ENCODE measurements at regions not wholly inside any gene's neighbourhood (a gene's known extent, or its start where the extent isn't known, plus 50 kb on each side); places are given as distances from the start of the nearest gene placed in this dataset.

DNA sequence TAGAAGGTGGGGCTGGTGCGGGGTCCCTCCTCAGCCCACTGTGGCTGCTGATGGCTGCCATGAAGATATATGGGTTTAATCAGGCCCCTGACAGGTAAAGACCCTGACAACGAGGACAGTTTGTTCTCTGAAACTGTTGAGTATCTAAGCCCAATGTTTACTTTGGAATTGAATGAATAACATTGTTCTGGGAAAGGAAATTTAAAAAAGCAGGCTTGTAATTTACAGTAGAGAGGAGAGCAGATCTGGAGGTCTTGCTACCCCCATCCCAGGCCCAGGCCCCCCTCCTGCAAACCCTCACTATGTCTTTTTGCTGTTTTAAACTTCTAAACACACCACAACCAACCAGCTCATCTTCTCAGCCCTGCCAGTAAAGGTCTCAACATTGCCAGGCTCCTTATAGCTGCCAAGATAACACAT is 171.3 kb downstream of the CDC5L start:
- CTCF ChIA-PET, result no interaction called here
- no peak for ATAC-seq

DNA sequence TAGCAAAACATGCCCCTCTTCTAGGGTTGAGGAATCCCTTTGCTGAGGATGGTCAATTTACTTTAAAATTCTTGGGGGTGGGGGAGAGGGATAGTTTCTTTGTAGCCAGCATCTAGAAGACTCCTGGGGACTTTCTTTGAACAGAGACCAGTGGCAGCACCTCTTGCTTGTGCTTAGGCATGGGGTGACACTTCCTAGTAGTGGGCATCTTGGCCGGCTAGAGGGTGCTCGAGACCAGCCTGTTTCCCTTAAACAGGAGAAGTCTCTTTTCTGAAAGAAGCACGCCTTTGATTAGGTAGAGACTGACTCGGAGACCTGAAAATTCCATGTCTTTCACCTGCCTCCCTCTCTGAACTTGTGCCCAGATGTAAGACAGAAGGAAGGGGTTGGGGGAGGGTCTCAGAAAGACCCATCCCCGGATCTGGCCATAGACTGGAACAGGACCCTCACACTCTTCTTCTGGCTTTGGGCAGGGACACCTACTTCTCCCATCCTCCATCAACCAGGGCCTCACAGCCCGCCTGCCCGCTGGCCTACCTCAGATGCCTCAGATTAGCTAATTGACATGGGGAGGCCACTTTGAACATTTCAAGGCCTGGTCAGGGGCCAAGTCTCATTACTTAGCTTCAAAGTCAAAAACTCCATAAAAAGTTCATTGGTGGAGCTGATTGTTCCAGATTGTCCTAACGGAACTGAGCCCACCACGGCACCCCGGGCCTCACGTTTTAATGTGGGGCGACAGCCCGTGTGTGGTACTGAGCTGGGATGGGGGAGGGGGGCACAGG is 172.2 kb downstream of the CDC5L start:
- H3K27ac Mint-ChIP-seq, result no peak overlapping the region
- intact Hi-C loops (cut with micrococcal nuclease), result no loop called here

More for the DNA sequence above, 171.3 kb downstream of the CDC5L start:
- POLR2A ChIA-PET, result no interaction called here
- no peak overlapping the region for H3K4me3 Mint-ChIP-seq
- H3K27me3 ChIP-seq (ENCODE audit: control insufficient read depth in 2 of 2, insufficient read depth in 2 of 2, low read length in 2 of 2), result no peaks in the 10 kb centered on the region
- H3K27ac ChIP-seq (ENCODE audit: low read depth, low read length), result no peak overlapping the region
- H3K27me3 Mint-ChIP-seq, result peaks cover 20 to 42% (median 39%) of the 10 kb centered on the region in 5 donors
- H3K4me1 ChIP-seq (ENCODE audit: control insufficient read depth in 2 of 2, insufficient read depth in 2 of 2, low read length in 2 of 2), result no peaks in the 10 kb centered on the region
- peaks cover 6 to 18% (median 11%) of the 10 kb centered on the region in 7 donors for H3K4me1 Mint-ChIP-seq
- H3K4me3 ChIP-seq (ENCODE audit: low read length), result no peak overlapping the region
- H3K9me3 Mint-ChIP-seq, result no peaks in the 10 kb centered on the region
- H3K36me3 Mint-ChIP-seq, result peaks cover 0 to 4% (median 0%) of the 10 kb centered on the region in 5 donors
- intact Hi-C loops (cut with micrococcal nuclease), result no loop called here
- H3K36me3 ChIP-seq (ENCODE audit: control insufficient read depth in 2 of 3, insufficient read depth in 3 of 3, low read length in 3 of 3), result no peaks in the 10 kb centered on the region
- DNase-seq, result no peak
- H3K9me3 ChIP-seq (ENCODE audit: control insufficient read depth in 2 of 3, low read length in 3 of 3), result no peaks in the 10 kb centered on the region
- no peak overlapping the region for H3K27ac Mint-ChIP-seq

DNA sequence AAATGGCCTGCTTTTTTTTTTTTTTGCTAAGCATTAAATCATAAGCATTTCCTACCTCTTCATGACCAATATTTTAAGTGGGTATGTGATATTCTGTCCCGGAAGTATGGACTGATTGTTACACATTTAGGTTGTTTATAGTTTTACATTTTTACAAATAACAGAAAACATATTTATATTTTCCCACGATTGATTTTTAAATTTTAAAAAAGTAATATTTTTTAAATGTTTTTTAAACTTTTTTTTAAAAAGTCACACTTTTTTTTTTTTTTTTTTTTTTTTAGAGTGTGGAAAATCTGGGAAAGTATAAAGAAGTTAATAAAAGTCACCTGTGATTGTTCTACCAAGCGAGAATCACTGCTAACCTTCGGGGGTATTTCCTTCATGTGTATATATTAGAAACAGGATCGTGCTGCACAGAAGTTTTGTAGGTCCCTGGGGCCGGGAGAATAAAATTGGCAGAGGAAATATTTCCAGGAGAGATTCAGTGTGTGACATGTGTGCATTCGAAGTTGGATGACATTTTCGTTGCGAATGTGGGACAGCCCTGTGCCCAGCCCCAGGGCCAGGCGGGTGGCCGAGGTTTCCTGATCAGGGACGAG is 173.1 kb downstream of the CDC5L start:
- no peak overlapping the region for H3K4me3 ChIP-seq (ENCODE audit: low read length)

More for the DNA sequence above, 172.2 kb downstream of the CDC5L start:
- H3K4me1 Mint-ChIP-seq, result peaks cover 6 to 18% (median 11%) of the 10 kb centered on the region in 7 donors
- Histone ChIP-seq H3K4me1 (ENCODE audit: control insufficient read depth in 2 of 2, insufficient read depth in 2 of 2, low read length in 2 of 2) (no peaks in the 10 kb centered on the region), H3K36me3 (ENCODE audit: control insufficient read depth in 2 of 3, insufficient read depth in 3 of 3, low read length in 3 of 3) (no peaks in the 10 kb centered on the region), H3K27me3 (ENCODE audit: control insufficient read depth in 2 of 2, insufficient read depth in 2 of 2, low read length in 2 of 2) (no peaks in the 10 kb centered on the region), H3K9me3 (ENCODE audit: control insufficient read depth in 2 of 3, low read length in 3 of 3) (no peaks in the 10 kb centered on the region), H3K4me3 (ENCODE audit: low read length) (no peak overlapping the region), H3K27ac (ENCODE audit: low read depth, low read length) (no peak overlapping the region)
- ATAC-seq, result no peak
- CTCF ChIA-PET, result interaction anchor here (0.7 kb wide), 1 partner anchor 41 kb away, joined by 3 read pairs; no protein-coding TSS in a partner anchor
- no peak for DNase-seq
- no peak overlapping the region for H3K4me3 Mint-ChIP-seq
- peaks cover 0 to 4% (median 0%) of the 10 kb centered on the region in 5 donors for H3K36me3 Mint-ChIP-seq
- H3K9me3 Mint-ChIP-seq, result no peaks in the 10 kb centered on the region
- POLR2A ChIA-PET, result no interaction called here
- peaks cover 20 to 42% (median 39%) of the 10 kb centered on the region in 5 donors for H3K27me3 Mint-ChIP-seq

DNA sequence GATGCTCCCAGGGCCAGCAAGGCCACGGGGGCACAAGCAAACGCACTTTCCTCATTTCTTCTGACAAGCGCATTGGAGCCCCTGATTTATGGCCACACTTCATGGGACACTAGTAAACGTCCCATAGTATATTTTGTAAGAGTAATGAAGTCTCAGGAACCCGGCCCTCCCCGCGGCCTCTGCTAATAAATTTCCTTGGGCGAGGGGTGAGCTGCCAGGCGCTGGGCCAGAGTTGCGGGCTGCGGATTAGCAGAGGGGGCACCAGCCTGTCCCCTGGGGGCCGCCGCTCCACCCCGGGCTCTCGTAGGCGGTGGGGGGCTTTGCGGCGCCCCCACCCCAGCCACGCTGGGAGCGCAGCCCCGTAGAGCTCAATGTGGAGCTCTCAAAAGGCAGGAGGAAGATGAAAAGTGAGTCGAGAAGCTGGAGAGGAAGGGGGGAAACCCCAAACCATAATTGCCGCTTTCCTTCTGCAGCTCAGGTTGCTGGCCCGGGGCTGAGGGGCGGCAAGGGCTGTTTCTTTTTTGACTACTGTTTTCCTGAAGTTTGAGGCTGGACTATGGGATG is 173.6 kb downstream of the CDC5L start:
- ChIA-PET CTCF (no interaction called here), POLR2A (no interaction called here)
- H3K36me3 ChIP-seq (ENCODE audit: control insufficient read depth in 2 of 3, insufficient read depth in 3 of 3, low read length in 3 of 3), result no peaks in the 10 kb centered on the region
- Mint-ChIP-seq H3K9me3 (no peaks in the 10 kb centered on the region), H3K36me3 (peaks cover 0 to 4% (median 0%) of the 10 kb centered on the region in 5 donors), H3K4me3 (peak overlapping the region in 8 of 10 donors; percentile 51 to 78 (median 70)), H3K4me1 (peaks cover 6 to 18% (median 11%) of the 10 kb centered on the region in 7 donors), H3K27me3 (peaks cover 20 to 42% (median 39%) of the 10 kb centered on the region in 5 donors), H3K27ac (no peak overlapping the region)
- no peaks in the 10 kb centered on the region for H3K9me3 ChIP-seq (ENCODE audit: control insufficient read depth in 2 of 3, low read length in 3 of 3)
- H3K27ac ChIP-seq (ENCODE audit: low read depth, low read length), result no peak overlapping the region
- peak in 1 of 9 donors; percentile 14 for DNase-seq
- no peaks in the 10 kb centered on the region for H3K4me1 ChIP-seq (ENCODE audit: control insufficient read depth in 2 of 2, insufficient read depth in 2 of 2, low read length in 2 of 2)
- H3K4me3 ChIP-seq (ENCODE audit: low read length), result no peak overlapping the region
- intact Hi-C loops (cut with micrococcal nuclease), result no loop called here
- ATAC-seq, result no peak
- H3K27me3 ChIP-seq (ENCODE audit: control insufficient read depth in 2 of 2, insufficient read depth in 2 of 2, low read length in 2 of 2), result no peaks in the 10 kb centered on the region

More for the DNA sequence above, 173.1 kb downstream of the CDC5L start:
- Mint-ChIP-seq H3K27ac (no peak overlapping the region), H3K4me3 (peak overlapping the region in 2 of 10 donors; percentile 51), H3K9me3 (no peaks in the 10 kb centered on the region), H3K36me3 (peaks cover 0 to 4% (median 0%) of the 10 kb centered on the region in 5 donors), H3K4me1 (peaks cover 6 to 18% (median 11%) of the 10 kb centered on the region in 7 donors), H3K27me3 (peaks cover 20 to 42% (median 39%) of the 10 kb centered on the region in 5 donors)
- ATAC-seq (no peak), DNase-seq (no peak)
- no peaks in the 10 kb centered on the region for H3K27me3 ChIP-seq (ENCODE audit: control insufficient read depth in 2 of 2, insufficient read depth in 2 of 2, low read length in 2 of 2)
- no peaks in the 10 kb centered on the region for H3K36me3 ChIP-seq (ENCODE audit: control insufficient read depth in 2 of 3, insufficient read depth in 3 of 3, low read length in 3 of 3)
- intact Hi-C loops (cut with micrococcal nuclease), result no loop called here
- no peak overlapping the region for H3K27ac ChIP-seq (ENCODE audit: low read depth, low read length)
- POLR2A ChIA-PET, result no interaction called here
- CTCF ChIA-PET, result no interaction called here
- H3K9me3 ChIP-seq (ENCODE audit: control insufficient read depth in 2 of 3, low read length in 3 of 3), result no peaks in the 10 kb centered on the region
- no peaks in the 10 kb centered on the region for H3K4me1 ChIP-seq (ENCODE audit: control insufficient read depth in 2 of 2, insufficient read depth in 2 of 2, low read length in 2 of 2)

DNA sequence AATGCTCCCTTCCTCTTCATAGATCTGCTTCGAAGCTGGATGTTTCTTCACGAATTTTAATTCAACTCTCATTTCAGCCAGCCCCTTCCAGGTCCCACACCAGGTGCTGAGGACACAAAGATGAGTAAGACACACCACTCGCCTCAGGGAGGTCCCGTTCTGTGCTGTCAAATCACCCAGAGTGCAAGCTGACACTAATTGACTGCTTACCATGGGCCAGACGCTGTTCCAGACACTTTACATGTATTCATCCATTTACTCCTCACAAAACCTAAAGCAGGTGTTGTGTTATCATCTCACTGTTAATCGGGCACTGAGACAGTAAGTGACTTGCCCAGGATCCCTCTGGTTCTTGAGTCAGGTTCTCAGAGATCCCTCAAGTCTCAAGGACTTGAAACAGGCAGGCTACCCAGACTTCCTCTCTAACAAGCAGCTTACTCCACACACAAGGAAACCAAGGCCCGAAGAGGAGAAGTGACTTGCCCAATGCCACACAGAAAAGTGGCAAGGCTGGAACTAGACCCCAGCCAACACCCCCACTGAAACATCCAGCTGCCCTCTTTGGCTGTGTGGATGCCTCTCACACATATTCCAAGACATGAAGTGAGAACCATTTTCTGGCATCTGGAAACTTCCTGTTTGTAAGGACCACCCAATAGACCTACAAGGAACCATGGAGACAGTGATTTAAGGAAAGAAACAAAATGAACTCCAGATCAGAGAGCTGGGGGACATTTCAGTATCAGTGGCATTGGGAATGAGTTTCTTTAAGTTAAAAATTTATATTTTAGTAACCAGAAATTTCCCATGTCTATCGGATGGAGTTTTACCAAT is 174.5 kb downstream of the CDC5L start:
- ChIA-PET POLR2A (no interaction called here), CTCF (no interaction called here)
- peak overlapping the region in 9 of 10 donors; percentile 39 to 78 (median 62) for H3K4me3 Mint-ChIP-seq
- peaks cover 20 to 45% (median 39%) of the 10 kb centered on the region in 5 donors for H3K27me3 Mint-ChIP-seq
- DNase-seq, result no peak
- no peak for ATAC-seq
- intact Hi-C loops (cut with micrococcal nuclease), result no loop called here
- no peak overlapping the region for H3K27ac Mint-ChIP-seq
- Histone ChIP-seq H3K36me3 (ENCODE audit: control insufficient read depth in 2 of 3, insufficient read depth in 3 of 3, low read length in 3 of 3) (no peaks in the 10 kb centered on the region), H3K27ac (ENCODE audit: low read depth, low read length) (no peak overlapping the region), H3K4me1 (ENCODE audit: control insufficient read depth in 2 of 2, insufficient read depth in 2 of 2, low read length in 2 of 2) (no peaks in the 10 kb centered on the region), H3K9me3 (ENCODE audit: control insufficient read depth in 2 of 3, low read length in 3 of 3) (no peaks in the 10 kb centered on the region), H3K27me3 (ENCODE audit: control insufficient read depth in 2 of 2, insufficient read depth in 2 of 2, low read length in 2 of 2) (no peaks in the 10 kb centered on the region), H3K4me3 (ENCODE audit: low read length) (no peak overlapping the region)
- peaks cover 0 to 4% (median 0%) of the 10 kb centered on the region in 5 donors for H3K36me3 Mint-ChIP-seq
- peaks cover 6 to 18% (median 11%) of the 10 kb centered on the region in 7 donors for H3K4me1 Mint-ChIP-seq
- no peaks in the 10 kb centered on the region for H3K9me3 Mint-ChIP-seq

DNA sequence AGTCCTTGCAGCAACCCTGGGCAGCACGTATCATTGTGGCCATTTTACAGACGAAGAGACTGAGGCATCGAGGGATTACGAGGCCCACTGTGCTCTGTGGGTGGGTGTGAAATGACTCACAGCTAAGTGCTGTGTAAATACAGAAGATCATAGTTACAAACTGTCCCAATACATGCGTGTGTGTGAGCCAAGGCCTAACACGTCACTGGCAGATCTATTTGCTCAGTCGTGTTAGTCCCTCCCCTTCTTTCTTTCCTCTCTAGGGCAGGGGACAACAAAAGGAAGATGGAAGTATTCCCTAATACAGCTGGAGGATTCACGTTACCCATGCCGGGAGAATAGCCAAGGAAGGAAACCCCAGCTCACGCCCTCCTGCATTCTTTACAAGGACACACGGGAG is 175.9 kb downstream of the CDC5L start:
- Histone ChIP-seq H3K4me3 (ENCODE audit: low read length) (no peak overlapping the region), H3K27ac (ENCODE audit: low read depth, low read length) (no peak overlapping the region), H3K4me1 (ENCODE audit: control insufficient read depth in 2 of 2, insufficient read depth in 2 of 2, low read length in 2 of 2) (no peaks in the 10 kb centered on the region), H3K9me3 (ENCODE audit: control insufficient read depth in 2 of 3, low read length in 3 of 3) (no peaks in the 10 kb centered on the region), H3K36me3 (ENCODE audit: control insufficient read depth in 2 of 3, insufficient read depth in 3 of 3, low read length in 3 of 3) (no peaks in the 10 kb centered on the region), H3K27me3 (ENCODE audit: control insufficient read depth in 2 of 2, insufficient read depth in 2 of 2, low read length in 2 of 2) (no peaks in the 10 kb centered on the region)
- ChIA-PET CTCF (no interaction called here), POLR2A (no interaction called here)
- H3K4me3 Mint-ChIP-seq, result no peak overlapping the region
- peaks cover 6 to 18% (median 11%) of the 10 kb centered on the region in 7 donors for H3K4me1 Mint-ChIP-seq
- H3K27ac Mint-ChIP-seq, result no peak overlapping the region
- H3K36me3 Mint-ChIP-seq, result peaks cover 0 to 4% (median 0%) of the 10 kb centered on the region in 5 donors
- intact Hi-C loops (cut with micrococcal nuclease), result no loop called here
- peaks cover 12 to 37% (median 34%) of the 10 kb centered on the region in 5 donors for H3K27me3 Mint-ChIP-seq
- no peaks in the 10 kb centered on the region for H3K9me3 Mint-ChIP-seq
- no peak for ATAC-seq
- DNase-seq, result no peak

All from naive thymus-derived CD4-positive, alpha-beta T cell (primary cell).